H1 (cell line): ENCODE measurements at regions not wholly inside any gene's neighbourhood (a gene's known extent, or its start where the extent isn't known, plus 50 kb on each side); places are given as distances from the start of the nearest gene placed in this dataset.
A peak's percentile ranks its signal among the peaks of the same experiment; 100 is the strongest.

Source experiments
- CTCF ChIA-PET: fragments of 300-600 bp; sonication (Branson Sonifier 250); formaldehyde crosslinking; loops from one replicate; lab custom pipeline; 2021; ENCODE audit not compliant: partially characterized antibody; lab: Charles Lee
- POLR2A ChIA-PET: fragments of 300-600 bp; sonication (Branson Sonifier 250); formaldehyde crosslinking; loops from one replicate; lab custom pipeline; 2021; ENCODE audit warnings: inconsistent platforms; ENCODE audit not compliant: partially characterized antibody; lab: Charles Lee
- DNase-seq, 2 experiments: peaks; one replicate each; pipeline versions ENCODE4 v3.0.0 to v3.0.0-alpha.2; 2010 to 2022; ENCODE audit warnings: low spot score in 2 of 2, low read depth in 1 of 2, mixed read lengths in 1 of 2
- FAIRE-seq: peaks from 2 replicates; lab custom pipeline; 2011; peaks lifted over from hg19 to GRCh38; lab: Jason Lieb, UNC
- H2AFZ ChIP-seq: 2 replicates; pipeline ENCODE4 v1.8.1; 2012; ENCODE audit warnings: low read length, inconsistent platforms
- H2AK5ac ChIP-seq: 2 replicates; pipeline ENCODE4 v1.6.1; 2013; ENCODE audit warnings: low read depth, low read length
- H2BK120ac ChIP-seq: replicated peaks from 2 replicates; pipeline ENCODE3; 2013; ENCODE audit warnings: low read depth, low read length, inconsistent platforms
- H2BK12ac ChIP-seq: 2 replicates; pipeline ENCODE4 v1.6.1; 2013; ENCODE audit warnings: low read depth, low read length
- H2BK15ac ChIP-seq: 2 replicates; pipeline ENCODE4 v1.6.1; 2013; ENCODE audit warnings: low read length
- H2BK20ac ChIP-seq: 2 replicates; pipeline ENCODE4 v1.6.1; 2013; ENCODE audit warnings: low read length
- H2BK5ac ChIP-seq: 2 replicates; pipeline ENCODE4 v1.6.1; 2013; ENCODE audit warnings: low read depth, low read length
- H3K14ac ChIP-seq: 2 replicates; pipeline ENCODE4 v1.6.1; 2013; ENCODE audit warnings: inconsistent platforms; ENCODE audit not compliant: insufficient read length
- H3K18ac ChIP-seq: 2 replicates; pipeline ENCODE4 v1.6.1; 2013; ENCODE audit warnings: low read length; ENCODE audit errors: extremely low read depth
- H3K23ac ChIP-seq: 2 replicates; pipeline ENCODE4 v1.6.1; 2013; ENCODE audit warnings: inconsistent platforms; ENCODE audit not compliant: insufficient read length
- H3K23me2 ChIP-seq: 2 replicates; pipeline ENCODE4 v1.6.1; 2013; ENCODE audit warnings: low read depth, low read length
- H3K27ac ChIP-seq: 2 replicates; pipeline ENCODE4 v1.6.1; 2011; ENCODE audit warnings: low read depth, low read length, inconsistent platforms
- H3K27me3 ChIP-seq, 4 experiments: replicated peaks in 1 of 4; 1 replicate in 1 of 4; 2 replicates in 3 of 4; pipeline versions ENCODE4 v1.6.1 to v1.8.1; 2011 to 2013; ENCODE audit warnings: low read length in 3 of 4, mild to moderate bottlenecking in 3 of 4, inconsistent platforms in 2 of 4, mixed read lengths in 2 of 4, moderate library complexity in 1 of 4; ENCODE audit not compliant: control insufficient read depth in 3 of 4, insufficient read depth in 3 of 4; ENCODE audit errors: extremely low read depth in 1 of 4
- H3K36me3 ChIP-seq, 4 experiments: 2 replicates each; pipeline versions ENCODE4 v1.6.1 to v1.8.1; 2011 to 2013; ENCODE audit warnings: mild to moderate bottlenecking in 4 of 4, low read length in 3 of 4, moderate library complexity in 2 of 4, control low read depth in 1 of 4, inconsistent platforms in 1 of 4; ENCODE audit not compliant: insufficient read depth in 4 of 4, control insufficient read depth in 2 of 4
- H3K4ac ChIP-seq: replicated peaks from 2 replicates; pipeline ENCODE3; 2013; ENCODE audit warnings: low read length, low read depth, mixed read lengths, inconsistent platforms; ENCODE audit not compliant: insufficient read length
- H3K4me1 ChIP-seq, 4 experiments: replicated peaks in 1 of 4; 1 replicate in 1 of 4; 2 replicates in 3 of 4; pipeline versions ENCODE4 v1.6.1 to v1.8.1; 2011 to 2013; ENCODE audit warnings: low read length in 3 of 4, inconsistent platforms in 2 of 4, mixed read lengths in 1 of 4; ENCODE audit not compliant: insufficient read depth in 4 of 4, control insufficient read depth in 3 of 4
- H3K4me2 ChIP-seq, 2 experiments: 2 replicates each; pipeline versions ENCODE4 v1.6.1 to v1.8.1; 2011 to 2013; ENCODE audit warnings: low read depth in 2 of 2, low read length in 2 of 2, control low read depth in 1 of 2, inconsistent platforms in 1 of 2, mild to moderate bottlenecking in 1 of 2; ENCODE audit not compliant: insufficient read depth in 1 of 2
- H3K4me3 ChIP-seq, 4 experiments: fragments of 200-600, 300-600 bp in 1 of 4; sonication (generic), shearing (Covaris generic), sonication (Bioruptor Twin) in 1 of 4; 2 replicates each; pipeline versions ENCODE4 v1.5.1 to v1.8.1; 2011 to 2016; ENCODE audit warnings: low read length in 4 of 4, low read depth in 3 of 4, control low read depth in 2 of 4, inconsistent platforms in 2 of 4, mild to moderate bottlenecking in 2 of 4, mixed read lengths in 1 of 4, moderate library complexity in 1 of 4; ENCODE audit not compliant: insufficient read depth in 2 of 4; ENCODE audit errors: extremely low read depth in 1 of 4
- H3K56ac ChIP-seq: replicated peaks from 2 replicates; pipeline ENCODE3; 2013; ENCODE audit warnings: low read depth, mild to moderate bottlenecking, mixed read lengths, low read length, inconsistent platforms; ENCODE audit not compliant: insufficient read length
- H3K79me1 ChIP-seq: 2 replicates; pipeline ENCODE4 v1.6.1; 2013; ENCODE audit warnings: low read depth, low read length, control low read depth
- H3K79me2 ChIP-seq, 2 experiments: 2 replicates each; pipeline versions ENCODE4 v1.6.1 to v1.8.1; 2012 to 2013; ENCODE audit warnings: low read length in 2 of 2, mild to moderate bottlenecking in 2 of 2, inconsistent platforms in 1 of 2; ENCODE audit not compliant: insufficient read depth in 2 of 2, control insufficient read depth in 1 of 2
- H3K9ac ChIP-seq, 4 experiments: replicated peaks in 1 of 4; 1 replicate in 1 of 4; 2 replicates in 3 of 4; pipeline versions ENCODE4 v1.6.1 to v1.8.1; 2011 to 2013; ENCODE audit warnings: low read depth in 3 of 4, low read length in 3 of 4, control low read depth in 2 of 4, mild to moderate bottlenecking in 2 of 4, moderate library complexity in 2 of 4, inconsistent platforms in 1 of 4; ENCODE audit errors: extremely low read depth in 1 of 4
- H3K9me3 ChIP-seq, 2 experiments: 2 replicates each; pipeline versions ENCODE4 v1.6.1 to v1.8.1; 2012 to 2013; ENCODE audit warnings: mild to moderate bottlenecking in 2 of 2, moderate library complexity in 2 of 2, control low read depth in 1 of 2, inconsistent platforms in 1 of 2, low read depth in 1 of 2, low read length in 1 of 2, mixed read lengths in 1 of 2; ENCODE audit not compliant: insufficient read depth in 2 of 2
- H4K20me1 ChIP-seq, 2 experiments: replicated peaks in 1 of 2; 2 replicates each; pipeline versions ENCODE3 to v1.8.1; 2011 to 2013; ENCODE audit warnings: inconsistent platforms in 2 of 2, low read length in 2 of 2, mild to moderate bottlenecking in 1 of 2; ENCODE audit not compliant: insufficient read depth in 2 of 2, control insufficient read depth in 1 of 2
- H4K5ac ChIP-seq: 2 replicates; pipeline ENCODE4 v1.6.1; 2013; ENCODE audit warnings: low read length, low read depth, mixed read lengths, inconsistent platforms; ENCODE audit not compliant: insufficient read length
- H4K8ac ChIP-seq: 2 replicates; pipeline ENCODE4 v1.8.0; 2013; ENCODE audit warnings: mild to moderate bottlenecking, moderate library complexity, low read length, inconsistent platforms; ENCODE audit not compliant: insufficient read depth; ENCODE audit errors: extremely low read depth
- H4K91ac ChIP-seq: replicated peaks from 2 replicates; pipeline ENCODE3; 2013; ENCODE audit warnings: low read length, mixed read lengths, inconsistent platforms; ENCODE audit not compliant: insufficient read length
- ASH2L ChIP-seq: fragments of 200-600, 300-600 bp; sonication (generic); IDR thresholded peaks from one replicate; pipeline ENCODE4 v1.7.1; 2017; ENCODE audit warnings: low read length
- BCL11A ChIP-seq, 2 experiments: IDR thresholded peaks; one replicate each; pipeline ENCODE4 v1.6.1; 2011; ENCODE audit warnings: low read depth in 2 of 2, low read length in 2 of 2, mild to moderate bottlenecking in 2 of 2
- CHD1 ChIP-seq: IDR thresholded peaks from 2 replicates; pipeline ENCODE4 v1.6.1; 2012; ENCODE audit warnings: low read depth, low read length, improper control_type of control experiment
- RBBP5 ChIP-seq: IDR thresholded peaks from 2 replicates; pipeline ENCODE4 v1.7.1; 2012; ENCODE audit warnings: low read depth, mild to moderate bottlenecking, inconsistent platforms, low read length, moderate library complexity, borderline replicate concordance
- SP1 ChIP-seq: IDR thresholded peaks from 2 replicates; pipeline ENCODE4 v1.6.1; 2011; ENCODE audit warnings: low read depth, low read length
- TAF1 ChIP-seq: IDR thresholded peaks from 2 replicates; pipeline ENCODE4 v1.6.1; 2011; ENCODE audit warnings: mild to moderate bottlenecking, low read depth, low read length
- TAF7 ChIP-seq: optimal IDR thresholded peaks from 2 replicates; pipeline ENCODE3; 2011; ENCODE audit warnings: low read depth, mild to moderate bottlenecking, inconsistent platforms, low read length, moderate library complexity, borderline replicate concordance
- WGBS, 2 experiments: shearing (Covaris generic) in 1 of 2; methylation state at CpG; one replicate each; pipeline versions ENCODE4 v1.1.6 to v1.1.7; 2013 to 2015; ENCODE audit warnings: low lambda C conversion rate in 2 of 2, mixed read lengths in 2 of 2, inconsistent platforms in 1 of 2, low coverage in 1 of 2, missing lambda C conversion rate in 1 of 2; ENCODE audit not compliant: insufficient replicate concordance in 2 of 2, insufficient coverage in 1 of 2, insufficient read length in 1 of 2; ENCODE audit errors: extremely low coverage in 1 of 2, missing lambda C conversion rate in 1 of 2; 5-methylcytosine and 5-hydroxymethylcytosine counted together

DNA sequence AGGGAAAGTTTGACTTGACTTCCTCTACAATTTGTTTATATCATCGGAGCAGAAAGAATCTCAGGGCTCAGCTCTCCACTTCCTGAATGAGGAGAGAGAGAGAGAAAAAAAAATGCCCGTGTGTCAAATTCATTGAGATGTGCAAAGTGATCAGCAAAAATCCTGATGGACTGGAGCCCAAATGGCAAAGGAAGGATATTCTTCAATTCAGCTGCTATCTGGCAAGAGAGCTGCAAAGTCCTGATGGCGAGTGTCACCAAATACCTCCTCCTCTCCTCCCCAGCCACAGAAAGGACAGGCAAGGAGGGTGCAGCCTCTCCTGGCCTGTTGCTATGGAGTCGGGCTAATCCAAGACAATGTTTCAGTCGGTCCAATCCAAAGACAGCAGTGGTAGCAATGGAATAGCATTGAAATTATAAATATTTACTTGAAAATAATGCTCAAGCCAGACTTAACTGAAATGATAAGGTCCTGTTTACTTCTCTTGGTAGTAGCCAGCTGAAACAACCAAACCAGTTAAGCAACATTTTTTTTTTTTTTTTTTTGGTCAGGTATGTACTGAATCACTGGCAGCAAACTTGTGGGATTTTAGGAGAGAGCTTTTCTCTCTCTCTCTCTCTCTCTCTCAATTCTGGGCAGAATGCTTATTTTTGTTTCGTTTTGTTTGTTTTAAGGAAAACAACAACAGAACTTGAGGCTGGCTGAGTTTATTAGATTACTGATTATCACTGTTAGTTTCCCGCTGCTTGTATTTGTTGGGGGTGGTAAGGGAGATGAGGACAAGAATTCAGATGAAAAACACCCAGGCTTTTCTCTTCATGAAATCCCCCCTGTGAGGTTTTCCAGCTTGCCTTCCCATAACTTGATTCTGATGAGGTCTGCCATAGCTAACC lies 204.2 kb downstream of the BCAS1 start:
- POLR2A ChIA-PET, result interaction anchor here (0.6 to 1.9 kb wide), 8 partner anchors 9 to 300 kb away, joined by 3 to 6 read pairs (median 3); no protein-coding TSS in a partner anchor
- H2BK20ac ChIP-seq, result peak overlapping the region; percentile 99
- H3K27ac ChIP-seq, result peak overlapping the region; percentile 86
- H2AK5ac ChIP-seq, result no peak overlapping the region
- H3K23me2 ChIP-seq, result no peaks in the 10 kb centered on the region
- no peak overlapping the region for H3K23ac ChIP-seq
- TF ChIP-seq SP1 (peak; percentile 59; the same call in 1 of the 2 replicates), RBBP5 (peak; percentile 74), CHD1 (no peak), TAF7 (no peak), TAF1 (peak; percentile 53), BCL11A (IDR thresholded peaks at IDR 0.05; ENCODE audit: low read depth in 2 of 2, low read length in 2 of 2) (no peak), ASH2L (peak; percentile 53)
- TF ChIP-seq, all 59 proteins: peak for 4
- Histone ChIP-seq H4K91ac (peak overlapping the region; percentile 91), H3K9me3 (no peaks in the 10 kb centered on the region), H3K4ac (no peak overlapping the region), H3K27me3 (no peaks in the 10 kb centered on the region), H2BK12ac (peak overlapping the region; percentile 99), H3K18ac (peak overlapping the region; percentile 79; the same call in 1 of the 2 replicates), H2BK15ac (no peak overlapping the region), H4K8ac (no peak overlapping the region), H3K4me2 (peak overlapping the region; percentile 41 to 51), H3K14ac (no peak overlapping the region), H2BK120ac (peak overlapping the region; percentile 92), H3K9ac (peak overlapping the region in 3 of 4 experiments; percentile 4 to 43 (median 16); a peak in 3 of 7 replicates), H3K79me1 (no peaks in the 10 kb centered on the region), H2BK5ac (peak overlapping the region; percentile 98), H2AFZ (no peak overlapping the region), H3K4me1 (peaks cover 7 to 31% (median 15%) of the 10 kb centered on the region in 4 experiments; a peak in 6 of 7 replicates), H3K36me3 (no peaks in the 10 kb centered on the region), H3K4me3 (peak overlapping the region in 1 of 4 experiments; percentile 25; a peak in 3 of 8 replicates), H4K20me1 (no peaks in the 10 kb centered on the region), H4K5ac (peak overlapping the region; percentile 81), H3K79me2 (no peaks in the 10 kb centered on the region), H3K56ac (no peak overlapping the region)
- FAIRE-seq (peak; percentile 24), DNase-seq (no peak)
- CTCF ChIA-PET, result interaction anchor here (0.7 to 4.9 kb wide), 15 partner anchors 9 to 289 kb away, joined by 3 to 23 read pairs (median 3); no protein-coding TSS in a partner anchor
- WGBS, 2 experiments, result 18% methylated on average over 7 of the region's 7 CpGs; no CpG with 5 or more reads in 1 of the 2 experiments
